GM18511 (cell line): ENCODE measurements at regions not wholly inside any gene's neighbourhood (a gene's known extent, or its start where the extent isn't known, plus 50 kb on each side); places are given as distances from the start of the nearest gene placed in this dataset.
"Not testable (repeated sequence)": the region's sequence is repeated elsewhere in the genome, so short reads cannot be mapped to it uniquely, and the experiment has no call there.

ENCODE experiments used
- ATAC-seq: cut with Tn5 transposase; IDR thresholded peaks from one replicate; pipeline ENCODE4 v1.9.1; 2021; ENCODE audit warnings: mild to moderate bottlenecking, moderate library complexity; ENCODE audit not compliant: unreplicated experiment

DNA sequence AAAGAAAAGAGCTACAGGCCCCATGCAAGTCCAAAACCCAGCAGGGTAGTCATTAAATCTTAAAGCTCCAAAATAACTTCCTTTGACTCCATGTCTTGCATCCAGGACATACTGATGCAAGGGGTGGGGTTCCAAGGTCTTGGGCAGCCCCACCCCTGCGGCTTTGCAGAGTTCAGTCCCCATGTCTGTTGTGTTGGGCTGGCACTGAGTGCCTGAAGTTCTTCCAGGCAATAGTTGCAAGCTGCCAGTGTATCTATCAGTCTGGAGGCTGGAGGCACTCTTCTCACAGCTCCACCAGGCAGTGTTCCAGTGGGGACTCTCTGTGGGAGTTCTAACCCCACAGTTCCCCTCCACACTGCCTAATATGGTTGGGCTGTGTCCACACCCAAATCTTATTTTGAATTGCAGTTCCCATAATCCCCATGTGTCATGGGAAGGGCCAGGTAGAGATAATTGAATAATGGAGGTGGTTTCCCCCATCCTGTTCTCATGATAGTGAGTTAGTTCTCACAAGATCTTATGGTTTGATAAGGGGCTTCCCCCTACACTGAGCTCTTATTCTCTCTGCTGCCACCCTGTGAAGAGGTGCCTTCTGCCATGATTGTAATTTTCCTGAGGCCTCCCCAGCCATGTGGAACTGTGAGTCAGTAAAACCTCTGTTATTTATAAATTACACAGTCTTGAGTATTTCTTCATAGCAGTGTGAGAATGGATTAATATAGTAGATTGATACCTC, 237.5 kb upstream of the ADRA1B start:
- ATAC-seq, result no peak

DNA sequence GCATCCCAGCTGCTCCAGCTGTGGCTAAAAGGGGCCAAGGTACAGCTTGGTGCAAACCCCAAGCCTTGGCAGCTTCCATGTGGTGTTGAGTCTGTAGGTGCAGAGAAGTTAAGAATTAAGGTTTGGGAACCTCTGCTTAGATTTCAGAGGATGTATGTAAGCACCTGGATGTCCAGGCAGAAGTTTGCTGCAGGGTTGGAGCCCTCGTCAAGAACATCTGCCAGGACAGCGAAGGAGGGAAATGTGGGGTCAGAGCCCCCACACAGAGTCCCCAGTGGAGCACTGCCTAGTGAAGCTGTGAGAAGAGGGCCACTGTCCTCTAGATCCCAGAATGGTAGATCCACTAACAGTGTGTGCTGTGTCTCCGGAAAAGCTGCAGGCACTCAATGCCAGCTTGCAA, 236.2 kb upstream of the ADRA1B start:
- no peak for ATAC-seq

DNA sequence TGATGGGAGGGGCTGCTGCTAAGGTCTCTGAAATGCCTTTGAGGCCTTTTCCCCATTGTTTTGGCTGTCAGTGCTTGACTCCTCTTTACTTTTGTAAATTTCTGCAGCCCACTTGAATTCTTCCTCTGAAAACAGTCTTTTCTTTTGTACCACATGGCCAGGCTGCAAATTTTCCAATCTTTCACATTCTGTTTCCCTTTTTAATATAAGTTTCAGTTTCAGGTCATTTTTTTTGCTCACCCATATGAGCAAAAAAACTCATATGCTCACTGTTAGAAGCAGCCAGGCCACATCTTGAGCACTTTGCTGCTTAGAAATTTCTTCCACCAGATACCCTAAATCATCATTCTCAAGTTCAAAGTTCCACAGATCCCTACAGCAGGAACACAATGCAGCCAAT, 234.6 kb upstream of the ADRA1B start:
- no peak for ATAC-seq

DNA sequence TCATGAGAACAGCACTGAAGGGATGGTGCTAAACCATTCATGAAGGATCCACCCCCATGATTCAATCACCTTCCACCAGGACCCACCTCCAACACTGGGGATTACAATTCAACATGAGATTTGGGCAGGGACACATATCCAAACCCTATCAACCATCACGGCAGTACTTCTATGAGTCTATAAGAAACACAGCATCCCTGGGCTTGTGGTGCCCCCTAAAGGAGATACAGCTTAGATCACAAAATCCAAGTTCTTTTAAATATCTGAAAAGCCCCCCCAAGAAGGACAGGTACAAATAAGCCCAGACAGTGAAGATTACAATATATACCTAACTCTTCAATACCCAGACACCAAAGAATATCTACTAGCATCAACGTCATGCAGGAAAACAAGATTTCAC, 233.7 kb upstream of the ADRA1B start:
- ATAC-seq, result no peak

DNA sequence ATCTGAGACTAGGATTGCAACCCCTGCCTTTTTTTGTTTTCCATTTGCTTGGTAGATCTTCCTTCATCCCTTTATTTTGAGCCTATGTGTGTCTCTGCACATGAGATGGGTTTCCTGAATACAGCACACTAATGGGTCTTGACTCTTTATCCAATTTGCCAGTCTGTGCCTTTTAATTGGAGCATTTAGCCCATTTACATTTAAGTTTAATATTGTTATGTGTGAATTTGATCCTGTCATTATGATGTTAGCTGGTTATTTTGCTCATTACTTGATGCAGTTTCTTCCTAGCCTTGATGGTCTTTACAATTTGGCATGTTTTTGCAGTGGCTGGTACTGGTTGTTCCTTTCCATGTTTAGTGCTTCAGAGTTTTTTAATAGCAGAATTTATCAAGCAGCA, 228.4 kb upstream of the ADRA1B start:
- ATAC-seq, result not testable (repeated sequence)

DNA sequence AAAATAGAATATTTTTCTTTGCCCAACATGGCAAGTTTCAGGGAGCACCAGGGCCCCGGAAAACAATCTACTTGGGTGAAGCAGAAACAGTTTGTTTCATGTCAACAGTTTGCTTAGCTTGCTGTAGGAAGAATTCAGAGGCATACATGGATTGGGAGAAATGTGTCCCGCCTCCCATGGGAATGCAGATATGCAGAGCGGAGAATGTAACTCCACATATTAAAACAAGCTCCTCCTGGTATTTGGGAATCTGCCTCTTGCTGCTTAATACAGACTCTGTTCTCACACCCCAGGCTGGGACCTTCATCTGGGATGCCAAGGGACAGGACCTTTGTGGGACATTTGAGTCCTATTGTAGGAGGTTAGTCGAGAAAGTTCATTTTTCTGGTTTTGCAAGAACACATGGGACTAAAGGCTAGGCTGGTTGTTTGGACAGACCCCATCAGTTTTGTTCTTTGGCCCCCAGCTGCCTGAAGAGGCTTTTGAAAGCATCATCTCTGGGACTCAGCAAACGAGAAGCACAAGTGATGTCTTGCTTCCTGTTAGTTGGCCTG, 220.5 kb upstream of the ADRA1B start:
- no peak for ATAC-seq

DNA sequence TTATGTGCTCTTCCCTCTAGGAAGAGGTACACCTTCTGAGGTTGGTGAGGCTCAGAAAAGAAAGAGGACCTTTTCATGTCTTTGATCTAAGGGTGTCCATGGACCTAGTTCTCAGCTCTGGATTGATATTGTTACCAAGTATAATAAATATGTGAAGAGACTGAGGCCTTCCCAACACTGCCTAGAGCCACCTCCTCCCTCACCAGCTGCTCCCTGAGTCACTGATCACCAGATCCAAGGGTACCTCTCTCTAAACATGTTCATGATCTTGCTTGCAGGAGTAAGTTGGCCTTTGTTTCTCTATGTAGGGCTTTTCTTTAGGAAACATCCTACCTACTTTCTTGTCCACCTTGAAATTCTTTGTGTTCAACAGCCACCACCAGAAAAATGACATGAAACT, 218.8 kb upstream of the ADRA1B start:
- no peak for ATAC-seq

DNA sequence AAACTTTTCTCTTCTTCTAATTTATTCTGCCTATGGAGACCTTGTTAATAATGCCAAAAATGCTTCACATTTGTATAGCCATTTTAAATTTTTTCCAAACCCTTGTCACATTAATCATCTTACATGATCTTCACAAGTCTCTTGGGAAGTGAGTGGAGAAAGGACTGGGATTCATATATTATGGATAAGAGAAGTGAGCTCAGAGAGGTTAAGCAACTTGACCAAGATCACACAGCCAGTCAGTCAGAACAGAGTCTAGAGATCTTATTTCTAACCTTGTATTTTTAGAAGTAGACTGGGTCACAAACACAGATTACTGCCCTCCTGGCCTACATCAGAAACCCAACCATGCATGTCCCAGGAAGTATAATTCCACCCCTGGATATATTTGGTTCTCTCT, 218.0 kb upstream of the ADRA1B start:
- ATAC-seq, result no peak

DNA sequence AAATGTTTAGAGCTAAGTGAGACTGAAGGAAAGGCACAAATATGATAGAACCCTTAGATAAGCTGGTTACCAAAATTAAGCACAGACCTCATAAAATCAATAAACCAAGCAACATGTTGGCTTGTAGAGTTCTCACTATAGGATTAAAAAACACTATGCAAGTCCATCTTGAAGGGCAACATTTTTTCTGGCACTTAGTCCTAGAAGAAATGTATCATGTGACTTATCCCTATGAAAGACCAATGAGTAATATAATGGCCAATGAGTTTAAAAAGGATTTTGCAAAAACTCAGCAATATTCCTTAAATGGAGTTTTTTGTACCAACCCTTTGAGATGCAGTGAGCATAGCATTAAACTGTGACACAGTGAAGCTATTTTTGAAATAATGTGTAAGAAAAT, 216.3 kb upstream of the ADRA1B start:
- no peak for ATAC-seq

DNA sequence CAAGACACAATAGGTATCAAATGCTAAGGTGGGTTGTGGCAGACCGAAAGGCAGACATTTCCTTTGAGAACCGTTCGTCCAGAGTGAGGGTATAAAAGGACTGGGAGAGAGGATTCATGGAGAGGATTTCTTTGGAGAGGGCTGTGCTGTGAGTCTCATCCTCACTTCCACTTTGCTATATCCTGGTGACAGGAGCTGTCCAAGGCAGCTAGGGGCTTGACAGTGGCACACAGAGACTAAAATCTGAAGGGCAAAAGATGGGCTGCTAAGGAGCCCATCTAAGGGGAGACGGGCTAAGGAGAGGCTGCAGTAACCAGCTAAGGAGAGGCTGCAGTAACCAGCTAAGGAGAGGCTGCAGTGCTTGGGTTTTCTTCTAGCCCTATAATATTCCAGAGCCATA, 214.0 kb upstream of the ADRA1B start:
- no peak for ATAC-seq

DNA sequence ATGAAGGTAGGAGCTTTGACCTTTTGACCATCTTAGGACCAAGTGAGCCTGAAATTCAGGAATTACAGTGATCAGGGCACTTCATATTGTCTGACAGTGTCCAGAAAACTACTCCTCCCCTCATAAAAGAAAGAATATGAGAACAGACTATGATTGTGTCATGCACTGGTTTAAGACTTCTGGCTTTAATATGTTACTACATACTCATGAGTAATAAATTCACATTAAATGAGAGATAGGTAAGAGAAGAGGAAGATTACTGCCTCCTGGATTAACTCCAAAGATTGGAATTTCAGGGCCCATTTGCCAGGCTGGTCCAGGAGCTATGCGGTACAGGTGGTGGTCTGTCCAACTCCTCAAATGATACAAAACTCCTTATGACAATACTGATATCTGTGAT, 213.5 kb upstream of the ADRA1B start:
- no peak for ATAC-seq

DNA sequence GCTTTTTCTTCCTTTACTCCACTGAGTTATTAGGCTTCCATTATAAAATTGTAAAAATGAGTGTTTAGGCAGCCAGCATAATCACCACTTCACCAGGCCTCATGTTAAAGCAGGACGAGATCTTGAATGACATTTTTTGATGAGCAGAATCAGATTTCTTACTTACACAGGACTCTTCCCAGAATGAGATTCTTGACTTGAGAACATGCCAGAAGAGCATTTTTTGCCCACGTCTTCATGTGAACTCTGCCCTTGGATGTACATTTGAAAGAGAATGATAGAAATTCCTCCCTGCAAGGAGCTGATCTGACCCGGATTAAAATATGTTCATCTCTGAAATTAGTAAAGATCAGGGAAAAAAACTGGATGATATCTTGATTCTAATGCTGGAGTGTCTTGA, 212.1 kb upstream of the ADRA1B start:
- no peak for ATAC-seq

DNA sequence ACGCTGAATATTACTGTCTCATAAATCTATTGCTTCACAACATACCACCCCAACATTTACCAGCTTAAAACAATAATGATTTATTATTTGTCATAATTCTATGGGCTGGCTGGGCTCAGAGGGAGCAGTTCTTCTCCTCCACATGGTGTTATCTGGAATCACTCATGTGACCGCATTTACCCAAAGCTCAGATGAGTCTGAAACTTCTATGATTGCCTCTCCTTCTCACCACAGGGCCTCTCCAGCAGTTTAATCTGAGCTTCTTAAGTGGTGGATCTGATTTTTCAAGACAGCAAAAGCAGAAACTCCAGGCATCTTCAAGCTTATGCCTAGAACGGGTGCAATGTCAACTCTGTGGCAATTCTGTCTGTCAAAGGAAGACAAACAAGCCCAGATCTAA, 210.3 kb upstream of the ADRA1B start:
- ATAC-seq, result no peak

DNA sequence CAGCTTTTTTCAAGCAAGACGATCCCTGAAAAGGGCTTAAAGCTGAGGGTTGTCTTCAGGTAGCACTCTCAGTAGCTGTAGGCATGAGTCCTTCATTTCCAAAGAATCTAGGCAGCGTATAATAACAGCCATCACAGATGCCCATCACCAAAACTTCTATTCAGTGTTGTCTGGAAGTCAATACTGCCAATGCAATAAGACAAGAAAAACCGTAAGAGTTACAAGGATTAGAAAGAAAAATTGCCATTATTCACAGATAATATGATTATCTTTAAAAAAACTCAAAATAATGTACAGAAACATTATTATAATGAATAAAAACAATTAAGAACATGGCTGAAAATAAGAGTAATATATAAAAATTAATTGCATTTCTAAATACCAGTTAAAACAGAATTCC, 208.2 kb upstream of the ADRA1B start:
- ATAC-seq, result no peak

DNA sequence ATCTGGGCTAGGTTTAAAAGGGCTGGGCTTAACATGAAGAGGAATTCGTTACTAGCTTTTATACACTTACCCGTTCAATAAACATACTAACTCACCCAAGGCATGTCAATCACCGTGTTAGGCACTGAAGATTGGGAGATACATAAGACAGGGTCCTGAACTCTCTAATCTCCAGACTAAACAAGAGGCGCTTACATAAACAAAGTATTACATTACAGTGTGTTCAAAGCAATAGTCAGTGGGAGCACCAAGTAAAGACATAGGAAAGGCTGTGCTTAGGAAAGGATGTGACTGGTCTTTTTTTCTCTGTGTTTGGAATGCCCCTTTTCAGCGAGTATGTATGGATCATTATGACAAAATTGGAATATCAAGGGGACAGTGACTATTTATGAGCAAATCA, 203.6 kb upstream of the ADRA1B start:
- ATAC-seq, result no peak

DNA sequence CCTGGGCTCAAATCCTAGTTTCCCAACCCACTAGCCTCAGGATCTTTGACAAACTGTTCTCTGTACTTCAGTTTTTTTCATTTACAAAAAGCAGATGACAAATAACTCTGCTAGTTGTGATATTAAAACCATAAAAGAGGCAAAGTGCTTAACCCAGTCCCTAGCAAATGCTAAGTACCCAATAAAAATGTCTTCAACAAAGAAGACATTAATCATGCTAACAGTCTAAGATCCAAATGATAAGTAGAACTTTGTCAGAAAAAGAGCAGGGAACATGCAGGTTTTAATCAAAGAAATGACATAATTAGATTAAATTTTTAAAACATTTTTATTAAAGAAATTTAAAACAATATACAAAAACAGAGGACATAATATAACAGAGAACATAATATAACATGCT, 203.0 kb upstream of the ADRA1B start:
- ATAC-seq, result no peak

DNA sequence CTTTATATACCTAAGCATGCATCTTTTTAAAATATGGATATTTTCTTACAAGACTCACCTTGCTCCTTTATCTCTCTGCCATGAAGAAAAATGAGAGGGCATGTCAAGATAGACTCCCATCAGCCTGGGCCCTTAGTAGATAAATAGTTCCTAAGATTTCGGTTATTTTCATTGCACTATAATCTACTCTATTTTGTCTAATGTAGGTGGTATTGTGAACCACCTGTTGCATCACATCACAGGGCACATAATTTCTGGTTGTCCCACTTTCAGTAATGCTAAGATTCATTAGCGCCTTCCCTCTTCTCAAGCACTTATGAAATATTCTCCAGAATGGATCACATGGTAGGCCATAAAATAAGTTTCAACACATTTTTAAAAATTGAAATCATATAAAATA, 202.5 kb upstream of the ADRA1B start:
- no peak for ATAC-seq

DNA sequence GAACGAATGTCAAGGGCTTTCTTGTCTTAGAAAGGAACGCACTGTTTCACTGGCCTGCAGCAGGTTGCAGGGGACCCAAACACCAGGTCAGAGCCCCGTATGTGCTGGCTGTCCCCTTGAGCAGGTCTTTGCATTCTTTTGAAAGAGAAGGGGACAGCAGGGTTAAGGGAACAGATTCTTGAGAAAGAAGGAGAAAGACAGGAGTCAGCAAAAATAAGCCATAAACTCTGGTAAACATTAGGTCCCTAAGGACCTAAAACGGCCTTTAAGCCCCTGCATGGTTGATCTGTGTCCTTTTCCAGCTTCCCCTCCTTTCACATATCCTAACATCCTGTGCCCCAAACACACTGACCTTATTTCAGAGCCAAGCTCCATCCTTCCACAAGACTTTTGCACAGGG, 190.8 kb upstream of the ADRA1B start:
- no peak for ATAC-seq

DNA sequence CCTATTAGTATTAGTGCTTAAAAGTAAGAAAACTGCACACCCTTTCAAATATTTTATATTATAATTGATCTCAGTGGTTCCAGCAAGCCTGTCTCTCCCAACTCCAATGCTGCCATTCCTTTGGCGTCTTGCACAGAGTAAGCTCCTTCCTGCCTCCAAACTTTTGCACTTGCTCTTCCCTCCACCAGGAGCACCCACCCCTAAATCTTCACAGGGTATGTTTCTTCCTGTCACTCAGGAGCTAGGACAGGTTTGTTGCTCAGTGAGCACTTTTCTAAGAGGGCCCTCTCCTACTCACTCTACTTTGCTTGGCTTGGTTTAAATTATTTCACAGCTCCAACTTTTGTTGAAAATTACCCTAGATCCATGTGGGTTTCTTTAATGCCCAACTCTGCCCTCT, 189.1 kb upstream of the ADRA1B start:
- ATAC-seq, result no peak

DNA sequence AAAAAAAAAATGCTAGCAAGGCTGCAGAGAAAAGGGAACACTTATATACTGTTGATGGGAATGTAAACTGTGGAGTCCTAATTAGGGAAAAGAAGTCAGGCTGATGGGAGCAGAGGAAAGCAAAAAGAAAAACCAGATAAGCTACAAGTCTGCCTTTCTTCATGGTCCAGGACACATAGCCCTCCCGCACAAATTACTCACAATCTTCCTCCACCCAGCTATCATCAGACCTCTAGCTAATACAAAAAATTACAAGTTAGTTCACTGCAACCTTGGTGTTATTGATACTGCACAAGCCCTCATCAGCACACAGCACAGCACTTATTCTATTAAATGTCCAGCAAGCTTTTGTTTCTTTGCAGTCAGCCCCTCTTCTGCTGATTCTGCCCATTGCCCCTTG, 186.0 kb upstream of the ADRA1B start:
- ATAC-seq, result no peak

DNA sequence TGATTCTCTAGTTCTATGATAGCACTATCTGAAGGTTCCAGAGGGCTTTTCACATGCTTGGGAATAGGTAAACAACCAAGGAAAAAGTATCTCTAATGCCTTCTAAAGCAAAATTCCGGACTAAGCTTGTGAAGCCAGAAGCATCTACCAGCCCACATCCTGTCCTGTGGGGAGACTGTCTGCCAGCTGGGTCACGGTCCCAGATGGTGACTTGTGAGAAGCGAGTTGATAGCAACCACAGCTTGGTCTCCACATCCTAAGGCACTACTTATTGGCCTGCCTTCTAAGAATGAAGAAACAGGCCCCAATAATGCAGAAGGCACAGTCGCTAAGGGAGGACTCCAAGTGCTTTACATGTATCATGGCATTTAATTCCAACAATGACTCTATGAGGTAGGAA, 184.1 kb upstream of the ADRA1B start:
- ATAC-seq, result peak; percentile 48

DNA sequence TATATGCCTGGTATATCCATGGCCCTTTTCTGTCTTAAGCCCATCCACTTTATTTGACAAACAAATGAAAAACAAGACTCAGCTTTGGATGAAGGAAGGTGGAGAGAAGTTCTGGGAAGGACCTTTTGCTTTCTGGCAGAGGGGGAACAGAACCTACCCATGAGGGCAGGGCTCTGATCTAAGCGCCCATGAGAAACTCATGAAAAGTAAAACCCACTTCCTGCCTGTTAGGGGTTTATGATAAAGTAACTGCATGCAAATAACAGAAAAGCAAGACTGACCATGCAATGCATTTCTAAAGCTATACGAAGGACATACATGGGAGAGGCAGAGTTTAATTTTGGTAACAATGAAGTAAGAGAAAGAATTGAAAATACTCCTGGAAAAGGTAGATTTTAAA, 181.9 kb upstream of the ADRA1B start:
- no peak for ATAC-seq

DNA sequence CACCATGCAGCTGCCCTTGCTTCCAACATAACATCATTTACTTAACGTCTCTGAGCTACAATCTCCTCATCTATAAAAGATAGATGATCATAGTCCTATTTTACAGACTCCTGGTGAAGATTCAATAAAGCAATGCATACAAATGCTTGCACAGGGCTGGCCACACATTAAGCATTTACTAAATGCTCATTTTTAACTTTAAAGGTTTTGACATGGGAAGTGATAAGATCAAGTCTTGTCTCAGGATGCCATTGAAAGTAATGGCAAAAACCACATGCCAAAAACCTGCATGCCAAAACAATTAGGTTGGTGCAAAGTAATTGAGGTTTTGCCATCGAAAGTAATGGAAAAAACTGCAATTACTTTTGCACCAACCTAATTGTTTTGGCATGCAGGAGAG, 181.2 kb upstream of the ADRA1B start:
- no peak for ATAC-seq
